ENCODE measurements at regions not wholly inside any gene's neighbourhood (a gene's known extent, or its start where the extent isn't known, plus 50 kb on each side); places are given as distances from the start of the nearest gene placed in this dataset.
A peak's percentile ranks its signal among the peaks of the same experiment; 100 is the strongest.

DNA sequence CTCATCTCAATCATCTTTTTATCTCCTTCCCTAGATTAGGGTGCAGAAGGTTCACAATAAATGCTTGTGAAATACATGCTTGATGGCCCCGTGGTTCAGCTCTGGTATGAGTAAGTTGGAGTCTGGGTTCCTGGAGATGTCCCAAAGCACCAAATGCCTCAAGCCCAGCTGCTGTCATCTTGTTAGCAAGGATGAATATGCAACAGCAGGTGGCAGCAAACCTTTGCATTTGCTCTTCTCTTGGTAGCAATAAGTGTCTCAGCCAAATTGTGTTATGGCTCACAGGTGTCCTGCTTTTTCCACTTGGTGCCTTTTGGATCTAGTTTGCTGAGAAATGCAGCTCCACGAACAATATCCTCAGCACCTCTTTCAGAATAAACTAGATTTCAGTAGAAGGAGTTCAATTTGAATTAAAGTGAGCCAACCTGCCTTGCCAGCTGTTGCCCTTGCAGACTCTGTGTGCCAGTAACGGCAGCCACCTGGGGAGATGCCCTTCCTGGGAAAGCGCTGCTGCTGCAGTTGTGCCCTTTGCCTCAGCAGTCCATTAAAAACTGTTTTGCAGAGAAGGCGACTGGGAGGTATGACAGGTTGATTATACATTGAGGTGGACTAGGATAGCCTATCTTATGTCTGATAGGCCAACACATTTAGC lies 417.3 kb downstream of the SNAPC1 start (continued):
- TF ChIP-seq, protein P1, sequence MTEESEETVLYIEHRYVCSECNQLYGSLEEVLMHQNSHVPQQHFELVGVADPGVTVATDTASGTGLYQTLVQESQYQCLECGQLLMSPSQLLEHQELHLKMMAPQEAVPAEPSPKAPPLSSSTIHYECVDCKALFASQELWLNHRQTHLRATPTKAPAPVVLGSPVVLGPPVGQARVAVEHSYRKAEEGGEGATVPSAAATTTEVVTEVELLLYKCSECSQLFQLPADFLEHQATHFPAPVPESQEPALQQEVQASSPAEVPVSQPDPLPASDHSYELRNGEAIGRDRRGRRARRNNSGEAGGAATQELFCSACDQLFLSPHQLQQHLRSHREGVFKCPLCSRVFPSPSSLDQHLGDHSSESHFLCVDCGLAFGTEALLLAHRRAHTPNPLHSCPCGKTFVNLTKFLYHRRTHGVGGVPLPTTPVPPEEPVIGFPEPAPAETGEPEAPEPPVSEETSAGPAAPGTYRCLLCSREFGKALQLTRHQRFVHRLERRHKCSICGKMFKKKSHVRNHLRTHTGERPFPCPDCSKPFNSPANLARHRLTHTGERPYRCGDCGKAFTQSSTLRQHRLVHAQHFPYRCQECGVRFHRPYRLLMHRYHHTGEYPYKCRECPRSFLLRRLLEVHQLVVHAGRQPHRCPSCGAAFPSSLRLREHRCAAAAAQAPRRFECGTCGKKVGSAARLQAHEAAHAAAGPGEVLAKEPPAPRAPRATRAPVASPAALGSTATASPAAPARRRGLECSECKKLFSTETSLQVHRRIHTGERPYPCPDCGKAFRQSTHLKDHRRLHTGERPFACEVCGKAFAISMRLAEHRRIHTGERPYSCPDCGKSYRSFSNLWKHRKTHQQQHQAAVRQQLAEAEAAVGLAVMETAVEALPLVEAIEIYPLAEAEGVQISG (CRISPR knock-in tag; IDR thresholded peaks at IDR 0.05) = no peak
- TF ChIP-seq XRCC5 (optimal IDR thresholded peaks at IDR 0.05; ENCODE audit: low read length) = peak; percentile 32
- no peak for TF ChIP-seq ZSCAN12 (CRISPR knock-in tag; IDR thresholded peaks at IDR 0.05)
- no peak for TF ChIP-seq JARID2 (CRISPR knock-in tag; IDR thresholded peaks at IDR 0.05; ENCODE audit: insufficient replicate concordance)
- TF ChIP-seq ZNF678 (CRISPR knock-in tag; IDR thresholded peaks at IDR 0.05) = no peak
- no peak for TF ChIP-seq ZFX (CRISPR knock-in tag; IDR thresholded peaks at IDR 0.05; ENCODE audit: low read depth)
- TF ChIP-seq KDM5A (IDR thresholded peaks at IDR 0.05; ENCODE audit: borderline replicate concordance, low read length) = no peak
- TF ChIP-seq RAD21 (CRISPR knock-in tag; IDR thresholded peaks at IDR 0.05) = 0 out of 2 replicates have a peak, but pooled peaks have one; percentile 45
- no peak for TF ChIP-seq NCOA2 (CRISPR knock-in tag; IDR thresholded peaks at IDR 0.05)
- TF ChIP-seq, protein P2, sequence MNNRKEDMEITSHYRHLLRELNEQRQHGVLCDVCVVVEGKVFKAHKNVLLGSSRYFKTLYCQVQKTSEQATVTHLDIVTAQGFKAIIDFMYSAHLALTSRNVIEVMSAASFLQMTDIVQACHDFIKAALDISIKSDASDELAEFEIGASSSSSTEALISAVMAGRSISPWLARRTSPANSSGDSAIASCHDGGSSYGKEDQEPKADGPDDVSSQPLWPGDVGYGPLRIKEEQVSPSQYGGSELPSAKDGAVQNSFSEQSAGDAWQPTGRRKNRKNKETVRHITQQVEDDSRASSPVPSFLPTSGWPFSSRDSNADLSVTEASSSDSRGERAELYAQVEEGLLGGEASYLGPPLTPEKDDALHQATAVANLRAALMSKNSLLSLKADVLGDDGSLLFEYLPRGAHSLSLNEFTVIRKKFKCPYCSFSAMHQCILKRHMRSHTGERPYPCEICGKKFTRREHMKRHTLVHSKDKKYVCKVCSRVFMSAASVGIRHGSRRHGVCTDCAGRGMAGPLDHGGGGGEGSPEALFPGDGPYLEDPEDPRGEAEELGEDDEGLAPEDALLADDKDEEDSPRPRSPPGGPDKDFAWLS (CRISPR knock-in tag; IDR thresholded peaks at IDR 0.05; ENCODE audit: borderline replicate concordance) = no peak
- TF ChIP-seq FOXC1 (CRISPR knock-in tag; IDR thresholded peaks at IDR 0.05; ENCODE audit: borderline replicate concordance) = no peak
- no peak for TF ChIP-seq TBL1XR1 (IDR thresholded peaks at IDR 0.05; ENCODE audit: borderline replicate concordance, low read length, partially characterized antibody)
- no peak for TF ChIP-seq PRMT3 (CRISPR knock-in tag; IDR thresholded peaks at IDR 0.05; ENCODE audit: borderline replicate concordance, low read depth)
- TF ChIP-seq ESRRA (CRISPR knock-in tag; IDR thresholded peaks at IDR 0.05; ENCODE audit: low read depth) = no peak
- TF ChIP-seq ZNF432 (CRISPR knock-in tag; IDR thresholded peaks at IDR 0.05; ENCODE audit: borderline replicate concordance) = no peak
- no peak for TF ChIP-seq CEBPG (CRISPR knock-in tag; IDR thresholded peaks at IDR 0.05)
- no peak for TF ChIP-seq MBNL3 (CRISPR knock-in tag; conservative IDR thresholded peaks at IDR 0.05)
- no peak for TF ChIP-seq SRSF9 (IDR thresholded peaks at IDR 0.05; ENCODE audit: borderline replicate concordance, insufficient read depth, low read depth, low read length, poor library complexity, severe bottlenecking)
- no peak for TF ChIP-seq ASH2L (IDR thresholded peaks at IDR 0.05; ENCODE audit: insufficient read length, low read depth, low read length)
- TF ChIP-seq MEIS2 (CRISPR knock-in tag; IDR thresholded peaks at IDR 0.05) = no peak
- no peak for TF ChIP-seq JUND (CRISPR knock-in tag; IDR thresholded peaks at IDR 0.05)
- TF ChIP-seq, protein P3, sequence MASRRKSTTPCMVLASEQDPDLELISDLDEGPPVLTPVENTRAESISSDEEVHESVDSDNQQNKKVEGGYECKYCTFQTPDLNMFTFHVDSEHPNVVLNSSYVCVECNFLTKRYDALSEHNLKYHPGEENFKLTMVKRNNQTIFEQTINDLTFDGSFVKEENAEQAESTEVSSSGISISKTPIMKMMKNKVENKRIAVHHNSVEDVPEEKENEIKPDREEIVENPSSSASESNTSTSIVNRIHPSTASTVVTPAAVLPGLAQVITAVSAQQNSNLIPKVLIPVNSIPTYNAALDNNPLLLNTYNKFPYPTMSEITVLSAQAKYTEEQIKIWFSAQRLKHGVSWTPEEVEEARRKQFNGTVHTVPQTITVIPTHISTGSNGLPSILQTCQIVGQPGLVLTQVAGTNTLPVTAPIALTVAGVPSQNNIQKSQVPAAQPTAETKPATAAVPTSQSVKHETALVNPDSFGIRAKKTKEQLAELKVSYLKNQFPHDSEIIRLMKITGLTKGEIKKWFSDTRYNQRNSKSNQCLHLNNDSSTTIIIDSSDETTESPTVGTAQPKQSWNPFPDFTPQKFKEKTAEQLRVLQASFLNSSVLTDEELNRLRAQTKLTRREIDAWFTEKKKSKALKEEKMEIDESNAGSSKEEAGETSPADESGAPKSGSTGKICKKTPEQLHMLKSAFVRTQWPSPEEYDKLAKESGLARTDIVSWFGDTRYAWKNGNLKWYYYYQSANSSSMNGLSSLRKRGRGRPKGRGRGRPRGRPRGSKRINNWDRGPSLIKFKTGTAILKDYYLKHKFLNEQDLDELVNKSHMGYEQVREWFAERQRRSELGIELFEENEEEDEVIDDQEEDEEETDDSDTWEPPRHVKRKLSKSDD (CRISPR knock-in tag; IDR thresholded peaks at IDR 0.05; ENCODE audit: low read depth) = no peak

All from HepG2 (cell line).